Jurkat, Clone E6-1 (cell line): ENCODE measurements at regions not wholly inside any gene's neighbourhood (a gene's known extent, or its start where the extent isn't known, plus 50 kb on each side); places are given as distances from the start of the nearest gene placed in this dataset.
"Not testable (repeated sequence)": the region's sequence is repeated elsewhere in the genome, so short reads cannot be mapped to it uniquely, and the experiment has no call there.

Experiments
- DNase-seq: peaks from one replicate; pipeline ENCODE4 v3.0.0-alpha.2; 2011; ENCODE audit warnings: low read depth, low spot score
- H3K4me3 ChIP-seq: 2 replicates; pipeline ENCODE4 v1.5.1; 2011; ENCODE audit warnings: mild to moderate bottlenecking, low read length, control low read depth, moderate library complexity

GRCh38 chr1:181189691-181190363 lies 101.3 kb downstream of the IER5 start:
- peak; percentile 15 for DNase-seq
- H3K4me3 ChIP-seq, result no peak overlapping the region

- H3K4me3 ChIP-seq, result no peak overlapping the region
- DNase-seq, result no peak
Measured at GRCh38 chr1:181190364-181191035, 102.0 kb downstream of the IER5 start.

- H3K4me3 ChIP-seq, result no peak overlapping the region
- DNase-seq, result no peak
Measured at GRCh38 chr1:181191494-181192040, 103.1 kb downstream of the IER5 start.

GRCh38 chr1:181192316-181192715 lies 103.8 kb downstream of the IER5 start:
- DNase-seq, result no peak
- no peak overlapping the region for H3K4me3 ChIP-seq

GRCh38 chr1:181202986-181203555 lies 114.6 kb downstream of the IER5 start:
- H3K4me3 ChIP-seq, result no peak overlapping the region
- DNase-seq, result no peak

GRCh38 chr1:181204530-181204929 lies 116.0 kb downstream of the IER5 start:
- DNase-seq, result no peak
- H3K4me3 ChIP-seq, result no peak overlapping the region

- no peak for DNase-seq
Measured at GRCh38 chr1:181205901-181206300, 117.4 kb downstream of the IER5 start.

GRCh38 chr1:181206513-181206912 lies 118.0 kb downstream of the IER5 start:
- H3K4me3 ChIP-seq, result no peak overlapping the region
- no peak for DNase-seq

More at GRCh38 chr1:181205901-181206300, 117.4 kb downstream of the IER5 start:
- no peak overlapping the region for H3K4me3 ChIP-seq

- no peak overlapping the region for H3K4me3 ChIP-seq
- no peak for DNase-seq
Measured at GRCh38 chr1:181206979-181207790, 118.7 kb downstream of the IER5 start.

- no peak for DNase-seq
- H3K4me3 ChIP-seq, result no peak overlapping the region
Measured at GRCh38 chr1:181208083-181208482, 119.6 kb downstream of the IER5 start.

GRCh38 chr1:181208967-181209366 lies 120.5 kb downstream of the IER5 start:
- no peak for DNase-seq
- H3K4me3 ChIP-seq, result no peak overlapping the region

- no peak for DNase-seq
- H3K4me3 ChIP-seq, result no peak overlapping the region
Measured at GRCh38 chr1:181213056-181213455, 124.6 kb downstream of the IER5 start.

GRCh38 chr1:181216591-181216994 lies 128.1 kb downstream of the IER5 start:
- no peak overlapping the region for H3K4me3 ChIP-seq
- DNase-seq, result no peak

- H3K4me3 ChIP-seq, result no peak overlapping the region
- no peak for DNase-seq
Measured at GRCh38 chr1:181219938-181220337, 131.4 kb downstream of the IER5 start.

GRCh38 chr1:181221078-181221477 lies 132.6 kb downstream of the IER5 start:
- no peak overlapping the region for H3K4me3 ChIP-seq
- DNase-seq, result no peak

- H3K4me3 ChIP-seq, result no peak overlapping the region
Measured at GRCh38 chr1:181222972-181223505, 134.5 kb downstream of the IER5 start.

GRCh38 chr1:181226728-181227127 lies 138.2 kb downstream of the IER5 start:
- H3K4me3 ChIP-seq, DNase-seq: not testable (repeated sequence)

More at GRCh38 chr1:181222972-181223505, 134.5 kb downstream of the IER5 start:
- DNase-seq, result no peak

GRCh38 chr1:181239086-181239485 lies 150.6 kb downstream of the IER5 start:
- no peak for DNase-seq
- H3K4me3 ChIP-seq, result no peak overlapping the region

GRCh38 chr1:181246320-181246719 lies 157.8 kb downstream of the IER5 start:
- DNase-seq, H3K4me3 ChIP-seq: not testable (repeated sequence)
